HepG2 (cell line): ENCODE measurements at regions not wholly inside any gene's neighbourhood (a gene's known extent, or its start where the extent isn't known, plus 50 kb on each side); places are given as distances from the start of the nearest gene placed in this dataset.

ENCODE experiments used
- GLMP ChIP-seq: sonication (generic); formaldehyde crosslinking; IDR thresholded peaks from 2 replicates; pipeline ENCODE4 v1.9.0; 2021; ENCODE audit warnings: missing genetic modification reagents, mild to moderate bottlenecking, borderline replicate concordance
- MAZ ChIP-seq, 2 experiments: sonication (generic) in 1 of 2; formaldehyde crosslinking in 1 of 2; IDR thresholded peaks; 2 replicates each; pipeline versions ENCODE4 v1.5.0 to v1.6.1; 2012 to 2020; ENCODE audit warnings: low read depth in 2 of 2, mild to moderate bottlenecking in 2 of 2, borderline replicate concordance in 1 of 2, improper control_type of control experiment in 1 of 2, low read length in 1 of 2, missing genetic modification reagents in 1 of 2, moderate library complexity in 1 of 2
- MIXL1 ChIP-seq: IDR thresholded peaks from 2 replicates; pipeline ENCODE4 v1.6.1; 2016
- NFYC ChIP-seq: IDR thresholded peaks from 2 replicates; pipeline ENCODE4 v1.6.1; 2016; ENCODE audit warnings: missing genetic modification reagents, missing compliant biosample characterization
- PAX8 ChIP-seq: sonication (generic); formaldehyde crosslinking; IDR thresholded peaks from 2 replicates; pipeline ENCODE4 v1.8.0; 2022; ENCODE audit warnings: mild to moderate bottlenecking, missing genetic modification reagents, borderline replicate concordance
- PBX3 ChIP-seq: sonication (generic); formaldehyde crosslinking; IDR thresholded peaks from 2 replicates; pipeline ENCODE4 v1.8.1; 2023; ENCODE audit warnings: missing genetic modification reagents, inconsistent platforms, borderline replicate concordance
- RFX5 ChIP-seq: IDR thresholded peaks from 2 replicates; pipeline ENCODE4 v1.6.1; 2011; ENCODE audit warnings: low read depth, low read length, improper control_type of control experiment
- TRAFD1 ChIP-seq: sonication (generic); formaldehyde crosslinking; IDR thresholded peaks from 2 replicates; pipeline ENCODE4 v1.5.1; 2020; ENCODE audit warnings: missing genetic modification reagents, mild to moderate bottlenecking, borderline replicate concordance
- ZNF280B ChIP-seq: sonication (generic); formaldehyde crosslinking; IDR thresholded peaks from 2 replicates; pipeline ENCODE4 v1.5.0; 2020; ENCODE audit warnings: missing genetic modification reagents, mild to moderate bottlenecking, borderline replicate concordance
- ZNF282 ChIP-seq: fragments of 450-650 bp; IDR thresholded peaks from 2 replicates; pipeline ENCODE4 v1.6.1; 2018; ENCODE audit not compliant: partially characterized antibody

GRCh38 chr4:4603592-4603991 is 61.7 kb upstream of the STX18 start (continued):
- no peak for TF ChIP-seq PBX3
- TF ChIP-seq PAX8 (CRISPR knock-in tag), result no peak
- no peak for TF ChIP-seq NFYC (CRISPR knock-in tag)
- no peak for TF ChIP-seq MIXL1 (CRISPR knock-in tag)
- no peak for TF ChIP-seq RFX5
- no peak for TF ChIP-seq MAZ (IDR thresholded peaks at IDR 0.05; ENCODE audit: borderline replicate concordance, low read depth, low read length)
- TF ChIP-seq MAZ (CRISPR knock-in tag; IDR thresholded peaks at IDR 0.05; ENCODE audit: low read depth), result no peak
- no peak for TF ChIP-seq ZNF282
- TF ChIP-seq ZNF280B (CRISPR knock-in tag), result no peak
- TF ChIP-seq GLMP (CRISPR knock-in tag), result no peak
- no peak for TF ChIP-seq TRAFD1 (CRISPR knock-in tag)
